Vagina (tissue), 2 donors: ENCODE measurements at regions not wholly inside any gene's neighbourhood (a gene's known extent, or its start where the extent isn't known, plus 50 kb on each side); places are given as distances from the start of the nearest gene placed in this dataset.

ENCODE experiments used
- POLR2A ChIP-seq, 2 donors: fragments of 450-650 bp; IDR thresholded peaks; one replicate each; pipeline ENCODE4 v1.6.1; 2017; ENCODE audit warnings: antibody characterized with exemption in 2 of 2, mild to moderate bottlenecking in 2 of 2, moderate library complexity in 2 of 2
- TF ChIP-seq, protein P1 (sequence below), 3 experiments: fragments of 450-650 bp in 2 of 3; fragments of 200-600 bp in 1 of 3; sonication (generic) in 1 of 3; IDR thresholded peaks; one replicate each; pipeline ENCODE4 v1.5.1; 2017 to 2019; ENCODE audit warnings: antibody characterized with exemption in 3 of 3, mild to moderate bottlenecking in 2 of 3, moderate library complexity in 2 of 3

DNA sequence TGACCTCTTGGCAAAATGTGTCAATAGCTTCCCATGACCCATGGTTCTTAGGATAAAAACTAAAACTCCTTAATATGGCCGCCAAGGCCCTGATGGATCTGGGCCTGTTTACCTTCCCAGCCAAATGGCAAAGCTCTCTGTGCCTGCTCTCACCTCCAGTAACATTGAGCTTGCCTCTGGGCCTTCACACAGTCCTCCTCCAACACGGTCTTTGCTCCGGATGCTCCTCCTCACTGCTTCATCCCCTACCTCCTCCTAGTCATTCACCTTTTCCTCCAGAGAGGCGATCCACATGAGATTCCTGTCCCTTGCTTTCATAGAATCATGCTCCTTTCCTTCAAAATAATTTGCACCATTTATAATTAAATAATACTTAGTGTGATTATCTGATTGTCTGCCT lies 172.3 kb upstream of the AFDN start:
- TF ChIP-seq, protein P1, sequence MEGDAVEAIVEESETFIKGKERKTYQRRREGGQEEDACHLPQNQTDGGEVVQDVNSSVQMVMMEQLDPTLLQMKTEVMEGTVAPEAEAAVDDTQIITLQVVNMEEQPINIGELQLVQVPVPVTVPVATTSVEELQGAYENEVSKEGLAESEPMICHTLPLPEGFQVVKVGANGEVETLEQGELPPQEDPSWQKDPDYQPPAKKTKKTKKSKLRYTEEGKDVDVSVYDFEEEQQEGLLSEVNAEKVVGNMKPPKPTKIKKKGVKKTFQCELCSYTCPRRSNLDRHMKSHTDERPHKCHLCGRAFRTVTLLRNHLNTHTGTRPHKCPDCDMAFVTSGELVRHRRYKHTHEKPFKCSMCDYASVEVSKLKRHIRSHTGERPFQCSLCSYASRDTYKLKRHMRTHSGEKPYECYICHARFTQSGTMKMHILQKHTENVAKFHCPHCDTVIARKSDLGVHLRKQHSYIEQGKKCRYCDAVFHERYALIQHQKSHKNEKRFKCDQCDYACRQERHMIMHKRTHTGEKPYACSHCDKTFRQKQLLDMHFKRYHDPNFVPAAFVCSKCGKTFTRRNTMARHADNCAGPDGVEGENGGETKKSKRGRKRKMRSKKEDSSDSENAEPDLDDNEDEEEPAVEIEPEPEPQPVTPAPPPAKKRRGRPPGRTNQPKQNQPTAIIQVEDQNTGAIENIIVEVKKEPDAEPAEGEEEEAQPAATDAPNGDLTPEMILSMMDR (IDR thresholded peaks at IDR 0.05): no peak
- TF ChIP-seq POLR2A (IDR thresholded peaks at IDR 0.05): no peak
